NT2/D1 (cell line): ENCODE measurements at regions not wholly inside any gene's neighbourhood (a gene's known extent, or its start where the extent isn't known, plus 50 kb on each side); places are given as distances from the start of the nearest gene placed in this dataset.

Source experiments
- SUZ12 ChIP-seq: IDR thresholded peaks from 2 replicates; pipeline ENCODE4 v1.6.1; 2011; ENCODE audit not compliant: insufficient read length, insufficient read depth; ENCODE audit errors: extremely low read depth
- YY1 ChIP-seq: IDR thresholded peaks from 2 replicates; pipeline ENCODE4 v1.6.1; 2011; ENCODE audit not compliant: insufficient read length, insufficient read depth

- no peak for TF ChIP-seq YY1
- no peak for TF ChIP-seq SUZ12
These were observed 214.7 kb upstream of the NRIP1 start for GRCh38 chr21:15279482-15279881.
